HepG2 (cell line): ENCODE measurements at regions not wholly inside any gene's neighbourhood (a gene's known extent, or its start where the extent isn't known, plus 50 kb on each side); places are given as distances from the start of the nearest gene placed in this dataset.

Experiments used
- ATAC-seq: fragments of 200-7000 bp; cut with Tn5 transposase; 3 replicates; pipeline ENCODE4 v1.9.1; 2020; ENCODE audit warnings: mild to moderate bottlenecking, moderate library complexity
- BruUV-seq: library from RNA; stranded (reverse); fragments of 400-500 nt; replicated peaks from 2 replicates; lab custom pipeline; 2021; lab: Mats Ljungman, UMichigan
- CTCF ChIA-PET: fragments of 300-600 bp; formaldehyde crosslinking; extraction: SDS; loops from one replicate; lab custom pipeline; 2021; ENCODE audit warnings: low total read pairs, inconsistent platforms, low intra/inter-chr PET ratio; lab: Yijun Ruan, JAX
- POLR2A ChIA-PET: fragments of 350-600 bp; sonication (Branson Sonifier 250); formaldehyde crosslinking; loops from one replicate; lab custom pipeline; 2020; ENCODE audit warnings: antibody characterized with exemption, inconsistent platforms; lab: Yijun Ruan, JAX
- DNase-seq: peaks from one replicate; pipeline ENCODE4 v3.0.0-alpha.2; 2015; ENCODE audit warnings: low spot score
- FAIRE-seq: peaks from 3 replicates; lab custom pipeline; 2011; peaks lifted over from hg19 to GRCh38; lab: Jason Lieb, UNC
- H2AFZ ChIP-seq: one replicate; pipeline ENCODE4 v1.6.1; 2011; ENCODE audit warnings: low read length, inconsistent platforms
- H3K27ac ChIP-seq: fragments of 300-600 bp; 3 replicates; pipeline ENCODE4 v1.8.0; 2011; ENCODE audit warnings: mixed run types, mild to moderate bottlenecking, mixed read lengths, low read length, inconsistent platforms; ENCODE audit not compliant: insufficient read depth; ENCODE audit errors: extremely low read length
- H3K27me3 ChIP-seq, 2 experiments: fragments of 200-600 bp in 1 of 2; 2 replicates in 1 of 2; 3 replicates in 1 of 2; pipeline versions ENCODE4 v1.6.0 to v1.8.0; 2011; ENCODE audit warnings: low read length in 2 of 2, mild to moderate bottlenecking in 2 of 2, moderate library complexity in 2 of 2, inconsistent platforms in 1 of 2; ENCODE audit not compliant: insufficient read depth in 2 of 2, control insufficient read depth in 1 of 2
- H3K36me3 ChIP-seq, 2 experiments: fragments of 200-600 bp in 1 of 2; replicated peaks in 1 of 2; 2 replicates in 1 of 2; 3 replicates in 1 of 2; pipeline versions ENCODE4 v1.5.1 to v1.8.0; 2011; ENCODE audit warnings: low read length in 2 of 2, inconsistent platforms in 1 of 2; ENCODE audit not compliant: insufficient read depth in 2 of 2, control insufficient read depth in 1 of 2
- H3K4me1 ChIP-seq: 2 replicates; pipeline ENCODE4 v1.5.1; 2012; ENCODE audit warnings: low read length, inconsistent platforms; ENCODE audit not compliant: insufficient read depth
- H3K4me2 ChIP-seq: 2 replicates; pipeline ENCODE4 v1.6.0; 2011; ENCODE audit warnings: low read depth, low read length, inconsistent platforms
- H3K4me3 ChIP-seq, 3 experiments: fragments of 200-600 bp in 1 of 3; sonication (generic), shearing (Covaris generic) in 1 of 3; replicated peaks in 1 of 3; 2 replicates each; pipeline ENCODE4 v1.5.1; 2011 to 2016; ENCODE audit warnings: low read length in 3 of 3, inconsistent platforms in 2 of 3, low read depth in 2 of 3, mild to moderate bottlenecking in 2 of 3, control low read depth in 1 of 3, mixed read lengths in 1 of 3; ENCODE audit not compliant: insufficient read depth in 1 of 3
- H3K79me2 ChIP-seq: one replicate; pipeline ENCODE4 v1.6.1; 2011; ENCODE audit warnings: low read length, inconsistent platforms; ENCODE audit not compliant: insufficient read depth
- H3K9ac ChIP-seq: 2 replicates; pipeline ENCODE4 v1.6.0; 2011; ENCODE audit warnings: mild to moderate bottlenecking, low read depth, low read length, inconsistent platforms; ENCODE audit not compliant: insufficient read depth
- H3K9me3 ChIP-seq: 2 replicates; pipeline ENCODE4 v1.5.1; 2012; ENCODE audit warnings: mild to moderate bottlenecking, low read length
- H4K20me1 ChIP-seq: 2 replicates; pipeline ENCODE4 v1.6.0; 2011; ENCODE audit warnings: inconsistent platforms, mild to moderate bottlenecking, low read length, moderate library complexity; ENCODE audit not compliant: insufficient read depth
- HMG20B ChIP-seq: conservative IDR thresholded peaks from 2 replicates; pipeline ENCODE4 v1.6.1; 2016; ENCODE audit warnings: missing genetic modification reagents, missing compliant biosample characterization
- IKZF4 ChIP-seq: sonication (generic); formaldehyde crosslinking; IDR thresholded peaks from 2 replicates; pipeline ENCODE4 v1.5.1; 2020; ENCODE audit warnings: borderline replicate concordance, mild to moderate bottlenecking, low read depth, missing genetic modification reagents; ENCODE audit errors: not compliant biosample characterization
- JARID2 ChIP-seq: sonication (generic); formaldehyde crosslinking; IDR thresholded peaks from 2 replicates; pipeline ENCODE4 v1.8.1; 2023; ENCODE audit warnings: missing genetic modification reagents, inconsistent platforms; ENCODE audit not compliant: insufficient replicate concordance
- KDM3A ChIP-seq: IDR thresholded peaks from 2 replicates; pipeline ENCODE4 v1.6.1; 2018; ENCODE audit warnings: low read depth, missing compliant biosample characterization
- MAF1 ChIP-seq: sonication (generic); formaldehyde crosslinking; IDR thresholded peaks from 2 replicates; pipeline ENCODE4 v1.5.0; 2020; ENCODE audit warnings: missing genetic modification reagents, borderline replicate concordance
- NCOA2 ChIP-seq: sonication (generic); formaldehyde crosslinking; IDR thresholded peaks from 2 replicates; pipeline ENCODE4 v1.8.0; 2022; ENCODE audit warnings: inconsistent platforms
- PAF1 ChIP-seq: IDR thresholded peaks from 2 replicates; pipeline ENCODE4 v1.6.1; 2016; ENCODE audit warnings: missing genetic modification reagents, missing compliant biosample characterization
- SATB2 ChIP-seq: sonication (generic); formaldehyde crosslinking; IDR thresholded peaks from 2 replicates; pipeline ENCODE4 v1.5.0; 2020; ENCODE audit warnings: missing genetic modification reagents
- TAF1 ChIP-seq: sonication (generic); formaldehyde crosslinking; IDR thresholded peaks from 2 replicates; pipeline ENCODE4 v1.4.0; 2020; ENCODE audit warnings: missing genetic modification reagents
- ZEB1 ChIP-seq: IDR thresholded peaks from 2 replicates; pipeline ENCODE4 v1.6.1; 2012; ENCODE audit warnings: mild to moderate bottlenecking, low read depth, inconsistent platforms; ENCODE audit not compliant: insufficient replicate concordance
- ZNF253 ChIP-seq: sonication (generic); formaldehyde crosslinking; IDR thresholded peaks from 2 replicates; pipeline ENCODE4 v1.8.0; 2022; ENCODE audit warnings: mild to moderate bottlenecking, missing genetic modification reagents, borderline replicate concordance
- ZNF329 ChIP-seq: sonication (generic); formaldehyde crosslinking; IDR thresholded peaks from 2 replicates; pipeline ENCODE4 v1.9.0; 2021; ENCODE audit warnings: low read depth, mild to moderate bottlenecking, missing genetic modification reagents
- ZNF660 ChIP-seq: sonication (generic); formaldehyde crosslinking; IDR thresholded peaks from 2 replicates; pipeline ENCODE4 v1.5.1; 2020; ENCODE audit warnings: mild to moderate bottlenecking, low read depth, missing genetic modification reagents, borderline replicate concordance
- ZNF720 ChIP-seq: sonication (generic); formaldehyde crosslinking; IDR thresholded peaks from 2 replicates; pipeline ENCODE4 v1.4.0; 2020; ENCODE audit warnings: missing genetic modification reagents
- ZSCAN22 ChIP-seq: sonication (generic); formaldehyde crosslinking; IDR thresholded peaks from 2 replicates; pipeline ENCODE4 v1.4.0; 2020; ENCODE audit warnings: mild to moderate bottlenecking, missing genetic modification reagents
- WGBS: methylation state at CpG from one replicate; pipeline ENCODE4 v1.1.6; 2017; ENCODE audit warnings: low lambda C conversion rate; 5-methylcytosine and 5-hydroxymethylcytosine counted together
- in situ Hi-C: cut with HindIII; loops from 2 replicates; pipeline ENCODE4 v1.10.0; 2017; ENCODE audit warnings: low pct_unique_long_range_greater_than_20kb; ENCODE audit not compliant: extremely low pct_ligation_motif_present
- intact Hi-C: fragments of 100-400 bp; cut with micrococcal nuclease; formaldehyde crosslinking; loops from one replicate; pipeline ENCODE4 v1.10.0; 2022; ENCODE audit not compliant: unreplicated experiment
- TF ChIP-seq, protein P1 (sequence below): sonication (generic); formaldehyde crosslinking; IDR thresholded peaks from 2 replicates; pipeline ENCODE4 v1.8.0; 2022; ENCODE audit warnings: mild to moderate bottlenecking, missing genetic modification reagents, moderate library complexity
- TF ChIP-seq, protein P2 (sequence below): IDR thresholded peaks from 2 replicates; pipeline ENCODE4 v1.6.1; 2012; ENCODE audit warnings: inconsistent platforms

DNA sequence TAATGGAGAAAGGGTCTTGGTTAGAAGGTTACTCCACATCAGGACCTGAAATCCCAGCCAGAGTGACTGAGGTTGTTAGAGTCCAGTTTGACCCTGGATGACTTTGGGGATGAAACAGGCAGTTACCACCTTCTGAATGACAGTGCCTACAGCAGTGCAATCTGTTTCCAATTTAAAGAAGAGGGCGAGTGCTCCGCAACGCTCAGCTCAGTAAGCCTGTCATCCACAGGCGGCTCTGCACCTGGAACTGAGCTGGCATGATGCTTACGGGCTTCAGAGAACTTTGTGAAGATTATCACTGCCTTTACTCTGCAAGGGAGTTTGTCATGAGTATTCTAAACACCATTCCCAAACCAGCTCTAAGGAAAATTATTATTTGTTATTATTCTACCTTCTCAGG lies 127.7 kb upstream of the SLC24A5 start:
- FAIRE-seq (no peak), ATAC-seq (no peak), DNase-seq (no peak)
- no peak overlapping the region for H2AFZ ChIP-seq
- ChIA-PET CTCF (no interaction called here), POLR2A (no interaction called here)
- H3K27me3 ChIP-seq: no peaks in the 10 kb centered on the region
- no TSS peak for BruUV-seq
- in situ Hi-C loops (no loop called here), intact Hi-C loops (no loop called here)
- H3K36me3 ChIP-seq: no peaks in the 10 kb centered on the region
- H4K20me1 ChIP-seq: no peaks in the 10 kb centered on the region
- H3K79me2 ChIP-seq: no peaks in the 10 kb centered on the region
- WGBS: 13% methylated on average over 5 of the region's 5 CpGs
- H3K27ac ChIP-seq: no peak overlapping the region
- H3K4me3 ChIP-seq: no peak overlapping the region
- no peak overlapping the region for H3K4me2 ChIP-seq
- H3K9me3 ChIP-seq: no peaks in the 10 kb centered on the region
- TF ChIP-seq KDM3A (no peak), PAF1 (CRISPR knock-in tag) (no peak), ZNF720 (CRISPR knock-in tag) (no peak), ZNF329 (no peak), ZNF660 (no peak), ZEB1 (no peak), HMG20B (CRISPR knock-in tag) (no peak), NCOA2 (CRISPR knock-in tag) (no peak), IKZF4 (CRISPR knock-in tag) (no peak), JARID2 (CRISPR knock-in tag) (no peak), SATB2 (CRISPR knock-in tag) (no peak), ZNF253 (CRISPR knock-in tag) (no peak), TAF1 (CRISPR knock-in tag) (no peak), ZSCAN22 (CRISPR knock-in tag) (no peak), MAF1 (CRISPR knock-in tag) (no peak)
- TF ChIP-seq, protein P1, sequence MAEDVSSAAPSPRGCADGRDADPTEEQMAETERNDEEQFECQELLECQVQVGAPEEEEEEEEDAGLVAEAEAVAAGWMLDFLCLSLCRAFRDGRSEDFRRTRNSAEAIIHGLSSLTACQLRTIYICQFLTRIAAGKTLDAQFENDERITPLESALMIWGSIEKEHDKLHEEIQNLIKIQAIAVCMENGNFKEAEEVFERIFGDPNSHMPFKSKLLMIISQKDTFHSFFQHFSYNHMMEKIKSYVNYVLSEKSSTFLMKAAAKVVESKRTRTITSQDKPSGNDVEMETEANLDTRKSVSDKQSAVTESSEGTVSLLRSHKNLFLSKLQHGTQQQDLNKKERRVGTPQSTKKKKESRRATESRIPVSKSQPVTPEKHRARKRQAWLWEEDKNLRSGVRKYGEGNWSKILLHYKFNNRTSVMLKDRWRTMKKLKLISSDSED (CRISPR knock-in tag): no peak
- TF ChIP-seq, protein P2, sequence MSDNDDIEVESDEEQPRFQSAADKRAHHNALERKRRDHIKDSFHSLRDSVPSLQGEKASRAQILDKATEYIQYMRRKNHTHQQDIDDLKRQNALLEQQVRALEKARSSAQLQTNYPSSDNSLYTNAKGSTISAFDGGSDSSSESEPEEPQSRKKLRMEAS: no peak
- no peak overlapping the region for H3K9ac ChIP-seq
- no peaks in the 10 kb centered on the region for H3K4me1 ChIP-seq
